Kidney (tissue), 13 donors: ENCODE measurements at regions not wholly inside any gene's neighbourhood (a gene's known extent, or its start where the extent isn't known, plus 50 kb on each side); places are given as distances from the start of the nearest gene placed in this dataset.

ENCODE experiments used
- DNase-seq, 5 donors: peaks; one replicate each; pipeline ENCODE4 v3.0.0-alpha.2; 2013 to 2020
- FAIRE-seq: peaks from 2 replicates; lab custom pipeline; 2012; peaks lifted over from hg19 to GRCh38; lab: Jason Lieb, UNC
- H3K27ac ChIP-seq, 2 donors: one replicate each; pipeline ENCODE4 v1.7.0; 2013; ENCODE audit warnings: low read depth in 2 of 2, low read length in 2 of 2, inconsistent platforms in 1 of 2
- H3K27me3 ChIP-seq: one replicate; pipeline ENCODE4 v1.7.1; 2013; ENCODE audit warnings: low read length, inconsistent platforms; ENCODE audit not compliant: control insufficient read depth, insufficient read depth
- H3K36me3 ChIP-seq, 3 donors: one replicate each; pipeline versions ENCODE4 v1.7.0 to v1.7.1; 2013; ENCODE audit warnings: low read length in 3 of 3, control low read depth in 1 of 3, inconsistent platforms in 1 of 3; ENCODE audit not compliant: insufficient read depth in 3 of 3, control insufficient read depth in 2 of 3
- H3K4me1 ChIP-seq, 3 donors: one replicate each; pipeline versions ENCODE4 v1.7.0 to v1.7.1; 2013; ENCODE audit warnings: low read length in 3 of 3, inconsistent platforms in 1 of 3, low read depth in 1 of 3; ENCODE audit not compliant: control insufficient read depth in 2 of 3, insufficient read depth in 2 of 3
- H3K4me3 ChIP-seq, 3 donors: one replicate each; pipeline versions ENCODE4 v1.7.0 to v1.8.1; 2013; ENCODE audit warnings: low read length in 3 of 3, control low read depth in 1 of 3, inconsistent platforms in 1 of 3
- H3K9ac ChIP-seq, 3 donors: one replicate each; pipeline versions ENCODE4 v1.7.0 to v1.7.1; 2013; ENCODE audit warnings: low read length in 3 of 3, control low read depth in 1 of 3, inconsistent platforms in 1 of 3
- H3K9me3 ChIP-seq, 3 donors: one replicate each; pipeline versions ENCODE4 v1.7.0 to v1.7.1; 2013; ENCODE audit warnings: low read length in 3 of 3, control low read depth in 1 of 3, inconsistent platforms in 1 of 3; ENCODE audit not compliant: control insufficient read depth in 2 of 3, insufficient read depth in 1 of 3
- CTCF ChIP-seq: IDR thresholded peaks from 3 replicates; pipeline ENCODE4 v1.5.1; 2012; ENCODE audit warnings: mild to moderate bottlenecking, moderate library complexity, borderline replicate concordance; ENCODE audit not compliant: insufficient read depth; ENCODE audit errors: extremely low read depth
- intact Hi-C: fragments of 100-400 bp; cut with DNase I; formaldehyde crosslinking; loops from one replicate; pipeline ENCODE4 v1.11.1; 2022
- donor health status: control.
- donor health status: control.
- donor health status: control.
- donor health status: control.
- donor health status: control.
- donor health status: DM: yes; HTN: yes; CAD: no.
- donor health status: Normal renal cell carcinoma (clear cell type).

- no peak overlapping the region for H3K9ac ChIP-seq
- H3K36me3 ChIP-seq: no peaks in the 10 kb centered on the region
- H3K4me3 ChIP-seq: no peak overlapping the region
- peak in 1 of 5 donors; percentile 10 for DNase-seq
- no peak overlapping the region for H3K27ac ChIP-seq
- no peaks in the 10 kb centered on the region for H3K27me3 ChIP-seq
- intact Hi-C loops: no loop called here
- FAIRE-seq: no peak
- no peaks in the 10 kb centered on the region for H3K9me3 ChIP-seq
- H3K4me1 ChIP-seq: no peaks in the 10 kb centered on the region
- TF ChIP-seq CTCF: no peak
Measured at GRCh38 chr1:220336391-220337031, 64.3 kb upstream of the RAB3GAP2 start.

GRCh38 chr1:220335668-220336067 lies 63.4 kb upstream of the RAB3GAP2 start:
- Histone ChIP-seq H3K27me3 (no peaks in the 10 kb centered on the region), H3K4me3 (no peak overlapping the region), H3K9ac (no peak overlapping the region), H3K27ac (no peak overlapping the region), H3K9me3 (no peaks in the 10 kb centered on the region), H3K36me3 (no peaks in the 10 kb centered on the region), H3K4me1 (no peaks in the 10 kb centered on the region)
- intact Hi-C loops: no loop called here
- DNase-seq (no peak), FAIRE-seq (no peak)
- TF ChIP-seq CTCF: no peak

GRCh38 chr1:220331318-220331717 lies 59.1 kb upstream of the RAB3GAP2 start:
- Histone ChIP-seq H3K9me3 (no peaks in the 10 kb centered on the region), H3K27me3 (no peaks in the 10 kb centered on the region), H3K36me3 (no peaks in the 10 kb centered on the region), H3K4me1 (no peaks in the 10 kb centered on the region), H3K9ac (no peak overlapping the region), H3K4me3 (no peak overlapping the region), H3K27ac (no peak overlapping the region)
- intact Hi-C loops: no loop called here
- no peak for DNase-seq
- no peak for FAIRE-seq
- TF ChIP-seq CTCF: no peak

- DNase-seq (no peak), FAIRE-seq (no peak)
- no peaks in the 10 kb centered on the region for H3K4me1 ChIP-seq
- no peaks in the 10 kb centered on the region for H3K9me3 ChIP-seq
- H3K9ac ChIP-seq: no peak overlapping the region
- H3K27ac ChIP-seq: no peak overlapping the region
- H3K27me3 ChIP-seq: no peaks in the 10 kb centered on the region
- intact Hi-C loops: no loop called here
- TF ChIP-seq CTCF: no peak
- H3K36me3 ChIP-seq: no peaks in the 10 kb centered on the region
- no peak overlapping the region for H3K4me3 ChIP-seq
Measured at GRCh38 chr1:220330265-220330664, 58.0 kb upstream of the RAB3GAP2 start.
